Urinary bladder (tissue), 4 donors: ENCODE measurements at regions not wholly inside any gene's neighbourhood (a gene's known extent, or its start where the extent isn't known, plus 50 kb on each side); places are given as distances from the start of the nearest gene placed in this dataset. TPM values are rescaled to one million over a fixed set of nuclear protein-coding genes. Genes with fewer than 3 reads are reported as not detected.
A peak's percentile ranks its signal among the peaks of the same experiment; 100 is the strongest.

Experiments
- DNase-seq: peaks from one replicate; pipeline ENCODE4 v3.0.0-alpha.2; 2015; ENCODE audit errors: extremely low spot score
- H3K27ac ChIP-seq: one replicate; pipeline ENCODE4 v1.5.1; 2013; ENCODE audit warnings: low read depth, mild to moderate bottlenecking, moderate library complexity
- H3K36me3 ChIP-seq: one replicate; pipeline ENCODE4 v1.6.1; 2013; ENCODE audit warnings: mild to moderate bottlenecking, moderate library complexity; ENCODE audit not compliant: insufficient read depth
- H3K4me1 ChIP-seq: one replicate; pipeline ENCODE4 v1.6.1; 2013; ENCODE audit warnings: mild to moderate bottlenecking, moderate library complexity; ENCODE audit not compliant: insufficient read depth
- H3K4me3 ChIP-seq: one replicate; pipeline ENCODE4 v1.5.1; 2013; ENCODE audit warnings: low read depth, low read length
- WGBS: extraction: QIAGEN DNeasy Blood & Tissue Kit; methylation state at CpG from one replicate; pipeline ENCODE4 v1.1.7; 2013; 5-methylcytosine and 5-hydroxymethylcytosine counted together
- small RNA-seq: library from RNA; depleted of rRNA; stranded (forward); fragments of <200 nt; gene quantifications from one replicate; pipeline ENCODE3, GENCODE V24; 2014
- donor health status: healthy with polysubstance abuse.
- donor health status: healthy.

- Histone ChIP-seq H3K36me3 (no peaks in the 10 kb centered on the region), H3K4me1 (no peaks in the 10 kb centered on the region), H3K4me3 (no peak overlapping the region), H3K27ac (no peak overlapping the region)
- DNase-seq = no peak
- WGBS = 23% methylated on average over 4 of the region's 4 CpGs
These were observed 71.3 kb upstream of the SALL4 start for GRCh38 chr20:51873652-51874051.

- Histone ChIP-seq H3K4me3 (no peak overlapping the region), H3K36me3 (no peaks in the 10 kb centered on the region), H3K27ac (no peak overlapping the region), H3K4me1 (no peaks in the 10 kb centered on the region)
- 16% methylated on average over 7 of the region's 7 CpGs for WGBS
- peak; percentile 89 for DNase-seq
These were observed 69.6 kb upstream of the SALL4 start for GRCh38 chr20:51871943-51872342.

GRCh38 chr20:51869002-51869401 lies 66.7 kb upstream of the SALL4 start:
- no peak overlapping the region for H3K4me3 ChIP-seq
- no peak overlapping the region for H3K27ac ChIP-seq
- H3K36me3 ChIP-seq = no peaks in the 10 kb centered on the region
- WGBS = 88% methylated on average over 3 of the region's 3 CpGs
- no peaks in the 10 kb centered on the region for H3K4me1 ChIP-seq
- DNase-seq = no peak

- WGBS = 70% methylated on average over 3 of the region's 3 CpGs
- Histone ChIP-seq H3K36me3 (no peaks in the 10 kb centered on the region), H3K27ac (no peak overlapping the region), H3K4me1 (no peaks in the 10 kb centered on the region), H3K4me3 (no peak overlapping the region)
- DNase-seq = no peak
These were observed 64.9 kb upstream of the SALL4 start for GRCh38 chr20:51867251-51867650.

- DNase-seq = no peak
- H3K4me1 ChIP-seq = no peaks in the 10 kb centered on the region
- H3K4me3 ChIP-seq = no peak overlapping the region
- H3K36me3 ChIP-seq = no peaks in the 10 kb centered on the region
- 92% methylated on average over 14 of the region's 14 CpGs for WGBS
- H3K27ac ChIP-seq = no peak overlapping the region
These were observed 62.6 kb upstream of the SALL4 start for GRCh38 chr20:51864967-51865366.

GRCh38 chr20:51862796-51863195 lies 60.5 kb upstream of the SALL4 start:
- no peaks in the 10 kb centered on the region for H3K36me3 ChIP-seq
- WGBS = 85% methylated on average over 8 of the region's 8 CpGs
- no peaks in the 10 kb centered on the region for H3K4me1 ChIP-seq
- no peak for DNase-seq
- H3K4me3 ChIP-seq = no peak overlapping the region
- H3K27ac ChIP-seq = no peak overlapping the region

- H3K4me1 ChIP-seq = no peaks in the 10 kb centered on the region
- no peak overlapping the region for H3K4me3 ChIP-seq
- no peak for DNase-seq
- H3K27ac ChIP-seq = no peak overlapping the region
- 57% methylated on average over 7 of the region's 7 CpGs for WGBS
- no peaks in the 10 kb centered on the region for H3K36me3 ChIP-seq
These were observed 59.6 kb upstream of the SALL4 start for GRCh38 chr20:51861726-51862466.

- no peaks in the 10 kb centered on the region for H3K4me1 ChIP-seq
- WGBS = 23% methylated on average over 5 of the region's 5 CpGs
- H3K4me3 ChIP-seq = no peak overlapping the region
- H3K36me3 ChIP-seq = no peaks in the 10 kb centered on the region
- H3K27ac ChIP-seq = no peak overlapping the region
- peak; percentile 23 for DNase-seq
These were observed 58.0 kb upstream of the SALL4 start for GRCh38 chr20:51860111-51860882.

GRCh38 chr20:51856432-51856831 lies 54.1 kb upstream of the SALL4 start:
- Histone ChIP-seq H3K36me3 (no peaks in the 10 kb centered on the region), H3K27ac (no peak overlapping the region), H3K4me1 (no peaks in the 10 kb centered on the region), H3K4me3 (no peak overlapping the region)
- WGBS = 61% methylated on average over 3 of the region's 3 CpGs
- DNase-seq = no peak

GRCh38 chr20:51854921-51855320 lies 52.6 kb upstream of the SALL4 start:
- Histone ChIP-seq H3K4me3 (no peak overlapping the region), H3K27ac (no peak overlapping the region), H3K4me1 (no peaks in the 10 kb centered on the region), H3K36me3 (no peaks in the 10 kb centered on the region)
- DNase-seq = no peak
- 68% methylated on average over 6 of the region's 6 CpGs for WGBS

Small RNA genes in the stretch of these regions (small RNA-seq; reads per million reads assigned to genes)
- gene RNU6-347P (not detected), gene RNU7-6P (not detected)
